T-helper 1 cell (primary cell): ENCODE measurements at regions not wholly inside any gene's neighbourhood (a gene's known extent, or its start where the extent isn't known, plus 50 kb on each side); places are given as distances from the start of the nearest gene placed in this dataset.

Experiments used
- DNase-seq, 5 donors: peaks; one replicate each; pipeline ENCODE4 v3.0.0-alpha.2; 2012 to 2020

DNA sequence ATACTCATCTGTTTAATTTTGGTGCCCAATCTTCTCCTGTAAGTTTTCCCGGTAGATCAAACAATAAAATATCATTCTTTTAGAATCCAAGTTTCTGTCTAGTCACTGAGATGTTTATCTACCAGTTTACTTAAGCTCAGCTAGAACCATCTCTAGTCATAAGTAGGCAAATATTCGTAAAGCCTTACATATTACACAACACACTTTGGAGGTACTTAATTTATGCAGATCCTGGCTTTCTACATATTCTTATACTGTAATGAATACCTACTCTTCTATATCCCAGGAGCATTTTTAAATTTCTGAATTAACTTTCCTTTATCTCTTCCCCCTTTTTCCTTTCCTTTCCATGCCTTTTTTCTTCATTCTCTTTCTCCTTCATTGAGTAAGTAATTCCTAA is 185.9 kb upstream of the ZBTB20 start:
- DNase-seq: no peak

DNA sequence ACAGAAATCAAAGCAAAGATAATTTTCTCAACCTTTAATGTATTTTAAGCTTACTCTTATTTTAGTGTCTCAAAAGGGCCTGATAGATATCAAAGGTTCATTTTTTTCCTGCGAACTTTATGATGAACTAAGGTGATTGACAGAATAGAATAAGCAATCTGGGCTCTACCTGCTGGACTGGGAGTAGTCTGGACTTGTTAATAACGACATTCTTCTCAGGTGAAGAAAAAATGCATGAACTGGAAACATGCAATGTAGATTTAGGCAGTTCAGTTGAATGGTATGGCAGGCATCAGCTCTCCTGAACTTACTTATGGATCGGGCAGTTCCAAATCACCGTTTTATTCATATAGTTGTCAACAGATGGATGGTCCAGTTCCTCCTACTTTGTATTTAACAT is 189.7 kb upstream of the ZBTB20 start:
- no peak for DNase-seq

DNA sequence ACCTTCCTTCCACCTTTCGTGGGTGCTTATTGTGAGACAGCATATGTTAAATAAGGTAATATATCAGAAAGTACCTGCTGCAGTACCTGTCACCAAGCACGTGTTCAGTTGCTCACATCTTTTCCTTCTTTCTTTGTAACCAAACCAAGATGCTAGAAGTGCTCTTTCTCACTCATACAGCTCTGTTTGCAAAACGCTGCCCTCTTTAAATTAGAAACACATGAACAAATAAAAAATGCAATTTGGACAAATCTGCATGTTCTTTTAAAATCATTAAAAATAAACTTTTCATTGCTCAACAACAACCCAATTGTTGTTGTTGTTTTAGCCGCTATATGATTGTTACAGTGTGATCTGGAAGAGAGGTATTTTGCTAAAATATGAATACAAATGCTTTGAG is 193.5 kb upstream of the ZBTB20 start:
- DNase-seq: no peak

DNA sequence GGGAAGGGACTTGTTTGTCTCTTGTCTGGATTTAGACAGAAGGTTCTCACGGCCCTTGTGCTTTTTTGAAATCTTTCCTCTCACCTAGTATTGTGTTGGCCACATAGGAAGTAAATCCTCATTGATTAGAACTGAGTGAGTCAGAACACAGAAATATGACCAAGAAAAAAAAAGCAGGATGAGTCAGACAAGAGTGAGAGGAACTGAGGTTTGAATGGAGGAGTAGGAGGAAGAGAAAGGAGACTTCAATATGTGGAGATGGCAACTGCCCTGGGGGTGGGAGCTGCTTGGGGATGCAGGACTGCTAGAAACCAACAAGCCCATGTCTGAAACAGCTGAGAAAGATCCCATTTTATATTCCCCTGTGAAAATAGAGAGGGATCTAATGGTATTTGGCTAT is 194.1 kb upstream of the ZBTB20 start:
- peak in 1 of 5 donors; percentile 12 for DNase-seq

DNA sequence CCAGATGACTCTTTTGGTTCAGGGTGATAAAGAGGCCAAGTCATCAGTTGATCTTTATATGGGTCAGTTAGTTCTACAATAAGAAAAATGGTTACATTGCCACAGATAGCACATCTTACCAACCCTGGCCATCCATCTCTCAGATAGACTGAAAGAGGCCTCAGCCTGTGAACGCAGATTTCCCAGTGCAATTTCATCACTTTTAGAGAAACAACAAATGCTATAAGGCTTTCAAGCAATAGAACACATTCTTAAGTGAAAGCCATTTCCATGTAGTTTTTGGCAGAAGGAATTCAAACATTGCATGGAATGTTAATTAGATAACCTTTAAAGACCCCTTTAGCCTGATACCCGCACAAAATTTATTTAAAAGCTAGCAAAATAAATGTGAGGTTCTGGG is 200.6 kb upstream of the ZBTB20 start:
- DNase-seq: no peak

DNA sequence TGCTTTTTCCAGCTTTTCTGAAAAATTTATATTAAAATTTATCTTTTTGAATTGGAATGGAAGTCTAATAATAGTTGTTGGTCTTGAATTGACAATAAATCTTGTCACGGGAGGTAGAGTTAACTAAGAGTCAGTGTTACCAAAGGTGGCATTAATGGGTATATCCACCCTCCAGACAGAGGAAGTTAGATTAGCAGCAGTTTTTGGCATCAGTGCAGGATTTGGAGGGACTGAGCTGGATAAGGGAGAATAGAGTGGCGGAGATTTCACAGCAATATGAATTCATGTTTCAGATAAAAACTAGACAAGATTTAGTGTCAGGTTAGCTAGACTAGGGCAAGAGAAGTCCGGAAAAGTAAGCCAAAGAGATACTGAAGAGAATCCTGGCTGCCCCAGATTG is 201.3 kb upstream of the ZBTB20 start:
- DNase-seq: no peak

DNA sequence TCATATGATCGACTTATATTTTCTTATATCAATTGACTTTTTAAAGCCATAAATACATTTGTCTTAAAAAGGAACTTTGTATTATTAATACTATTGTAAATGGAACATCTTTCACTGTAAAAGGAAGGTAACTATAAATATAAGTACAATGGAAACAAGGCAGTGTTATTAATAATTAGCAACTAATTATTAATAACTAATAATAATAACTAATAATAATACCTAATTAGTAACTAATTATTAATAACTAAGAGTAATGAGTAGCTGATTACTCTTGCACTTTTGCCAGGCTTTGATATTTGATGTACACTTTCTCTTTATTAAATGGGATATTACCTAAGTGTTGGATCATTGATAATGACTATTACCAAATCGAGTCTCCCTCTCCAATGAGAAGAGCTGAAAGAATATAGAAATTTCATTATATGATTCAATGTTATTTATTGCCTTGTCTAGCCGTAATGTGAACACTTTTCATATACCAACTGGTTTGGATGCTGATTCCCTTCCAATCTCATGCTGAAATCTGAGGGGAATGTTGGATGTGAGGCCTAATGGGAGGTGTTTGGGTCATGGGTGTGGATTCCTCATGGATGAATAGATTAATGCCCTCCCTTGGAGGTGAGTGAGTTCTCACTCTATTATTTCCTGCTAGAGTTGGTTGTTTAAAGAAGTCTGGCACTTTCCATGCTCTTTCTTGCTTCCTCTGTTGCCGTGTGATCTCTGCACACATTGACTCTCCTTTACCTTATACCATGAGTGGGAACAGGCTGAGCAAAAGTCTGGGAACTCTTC is 202.1 kb upstream of the ZBTB20 start:
- DNase-seq: no peak

DNA sequence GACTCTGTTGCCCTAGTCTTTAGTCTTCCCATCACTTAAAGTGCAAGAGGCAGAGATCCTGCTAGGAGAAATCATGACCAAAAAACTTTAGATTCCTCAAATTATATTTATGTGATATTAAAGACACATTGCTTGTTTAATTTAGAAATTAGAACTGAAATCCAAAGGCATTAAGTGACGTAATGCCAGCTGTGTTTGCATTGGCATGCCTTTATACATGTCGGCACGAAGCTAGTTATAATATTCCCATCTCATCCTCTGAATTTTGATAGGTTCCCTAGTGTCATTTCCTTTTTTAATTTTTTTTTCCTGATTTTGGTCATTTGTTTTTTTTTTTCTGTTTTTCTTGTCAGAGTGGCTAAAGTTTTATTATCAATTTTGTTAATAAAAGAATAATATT is 203.5 kb upstream of the ZBTB20 start:
- DNase-seq: no peak

DNA sequence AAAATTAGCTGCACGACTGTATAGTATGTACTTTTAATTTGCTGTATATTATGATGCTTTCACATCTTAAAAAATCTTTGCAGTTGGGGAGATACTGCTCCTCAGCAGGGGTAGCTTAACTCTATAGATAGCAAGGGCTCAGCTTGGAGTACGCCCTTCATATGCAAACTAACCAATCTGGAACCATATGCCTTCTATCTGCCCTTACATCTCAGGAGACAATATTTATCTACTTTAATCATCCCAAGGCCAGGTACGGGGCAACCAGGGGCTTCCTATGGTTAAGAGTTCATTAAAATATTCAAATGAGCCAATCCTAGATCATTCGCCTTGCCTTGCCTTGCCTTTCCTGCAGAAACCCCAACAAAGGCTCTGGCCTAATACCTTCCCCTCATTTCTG is 204.1 kb upstream of the ZBTB20 start:
- DNase-seq: no peak

DNA sequence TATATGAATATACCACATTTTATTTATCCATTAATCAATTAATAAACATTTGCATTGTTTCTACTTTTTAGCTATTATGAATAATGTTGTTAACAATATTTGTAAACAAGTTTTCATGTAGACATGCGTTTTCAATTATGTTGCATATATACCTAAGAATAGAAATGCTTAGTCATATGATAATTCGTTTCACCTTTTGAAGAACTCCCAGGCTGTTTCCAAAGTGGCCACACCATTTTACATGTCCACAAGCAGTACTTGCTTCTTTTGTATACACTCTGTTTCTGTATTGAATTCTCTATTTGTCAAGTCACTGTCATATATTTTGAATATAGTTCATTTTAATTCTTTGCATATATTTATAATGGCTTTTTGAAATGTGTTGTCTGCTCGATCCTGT is 206.9 kb upstream of the ZBTB20 start:
- no peak for DNase-seq

DNA sequence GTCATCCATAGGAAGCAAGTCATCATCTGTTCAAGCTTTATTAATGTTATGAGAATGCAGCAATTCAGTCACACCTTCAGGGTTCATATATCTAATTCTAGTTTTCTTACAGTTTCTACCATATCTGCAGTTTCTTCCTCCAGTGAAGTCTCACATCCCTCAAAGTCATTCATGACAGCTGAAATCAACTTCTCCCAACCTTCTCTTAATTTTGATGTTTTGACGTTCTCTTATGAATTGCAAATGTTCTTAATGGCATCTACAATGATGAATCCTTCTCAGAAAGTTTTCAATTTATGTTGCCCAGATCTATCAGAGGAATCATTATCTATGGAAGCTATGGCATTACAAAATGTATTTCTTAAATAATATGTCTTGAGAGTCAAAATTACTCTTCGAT is 210.4 kb upstream of the ZBTB20 start:
- no peak for DNase-seq

DNA sequence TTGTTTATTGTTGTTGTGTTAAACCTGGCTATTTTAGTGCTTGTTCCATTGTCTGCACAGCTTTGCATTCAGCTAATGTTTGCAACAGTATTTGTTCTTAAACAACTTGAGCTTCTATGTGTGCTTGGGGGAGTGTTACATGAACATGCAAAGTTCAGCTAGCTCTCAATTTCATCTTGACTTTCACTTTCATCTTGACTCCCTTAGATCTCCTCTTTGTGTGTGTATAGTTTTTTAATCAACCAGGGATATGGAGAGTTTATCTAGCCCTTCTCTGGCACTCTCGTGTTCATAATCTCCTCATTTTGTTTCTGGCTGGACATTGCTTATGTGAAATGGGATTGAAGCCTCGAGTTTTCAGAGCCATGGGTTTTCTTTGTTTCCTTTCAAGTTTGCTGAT is 212.4 kb upstream of the ZBTB20 start:
- peak in 1 of 5 donors; percentile 21 for DNase-seq

DNA sequence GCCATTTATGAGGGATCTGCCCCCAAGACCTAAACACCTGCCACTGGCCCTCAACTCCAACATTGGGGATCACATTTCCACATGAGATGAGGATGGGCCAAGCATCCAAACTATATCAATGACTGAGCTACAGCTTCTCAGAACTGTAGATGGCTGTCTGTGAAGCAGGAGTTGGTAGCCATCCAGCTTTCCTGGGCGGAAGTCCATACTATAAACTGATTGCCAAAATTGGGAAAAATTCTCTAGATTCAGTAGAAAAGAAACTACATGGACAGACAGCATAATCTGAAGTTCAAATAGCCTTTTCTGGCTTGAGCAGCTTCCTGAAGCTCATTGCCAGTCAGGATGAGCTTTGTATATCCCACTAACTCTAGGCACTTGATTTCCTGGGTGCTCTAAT is 214.7 kb upstream of the ZBTB20 start:
- no peak for DNase-seq

DNA sequence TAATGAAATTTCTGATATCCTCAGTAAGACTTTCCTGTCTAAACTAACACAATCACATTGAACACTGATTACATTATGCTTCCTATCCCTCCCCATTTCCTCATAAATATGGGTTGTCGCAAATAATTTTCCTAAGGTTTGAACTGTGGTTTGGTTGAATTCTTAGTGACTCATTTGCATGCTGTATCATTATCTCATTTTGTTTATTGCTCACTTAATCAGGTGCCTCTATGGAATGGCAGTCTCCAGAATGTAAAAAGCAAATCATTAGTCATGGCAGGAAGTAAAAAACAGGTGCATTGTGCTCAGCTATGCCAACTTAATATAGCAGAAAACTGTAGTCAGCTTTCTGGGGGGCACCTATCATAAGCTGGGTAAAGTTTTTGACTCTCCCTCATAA is 216.0 kb upstream of the ZBTB20 start:
- DNase-seq: no peak

DNA sequence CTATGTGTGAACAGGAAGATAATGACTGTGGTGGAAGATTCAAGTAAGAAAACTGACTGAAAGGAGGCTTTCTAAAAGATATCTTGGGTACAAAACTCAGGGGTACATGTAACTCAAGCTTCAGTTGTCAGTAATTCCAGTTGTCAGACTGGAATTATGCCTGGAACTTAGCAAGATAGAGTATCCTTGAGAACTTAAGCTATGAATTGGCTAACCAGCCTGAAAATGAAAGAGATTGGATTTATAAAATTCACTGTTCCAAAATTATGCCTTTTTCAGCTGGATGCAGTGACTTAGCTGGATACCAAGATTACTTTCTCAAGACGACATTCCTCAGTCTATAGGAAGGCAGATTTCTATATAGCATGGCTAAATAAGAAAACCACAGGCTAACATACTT is 221.9 kb upstream of the ZBTB20 start:
- DNase-seq: no peak

DNA sequence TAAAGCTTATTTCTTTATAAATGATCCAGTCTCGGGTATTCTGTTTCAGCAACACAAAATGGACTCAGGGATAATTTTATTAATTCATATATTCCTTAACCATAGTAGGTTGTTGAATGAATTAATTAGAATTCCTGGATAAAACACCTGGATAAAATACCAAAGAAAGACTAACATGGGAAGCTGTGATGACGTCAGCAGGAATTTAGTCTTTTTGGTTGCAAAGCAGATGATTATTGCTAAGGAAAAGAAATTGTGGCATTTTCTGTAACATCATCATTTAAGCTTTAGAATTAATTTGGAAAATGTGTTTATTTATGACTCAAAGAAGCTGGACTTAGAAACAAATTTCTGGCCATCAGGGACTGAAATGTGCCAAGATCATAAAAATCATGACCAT is 228.3 kb upstream of the ZBTB20 start:
- no peak for DNase-seq

DNA sequence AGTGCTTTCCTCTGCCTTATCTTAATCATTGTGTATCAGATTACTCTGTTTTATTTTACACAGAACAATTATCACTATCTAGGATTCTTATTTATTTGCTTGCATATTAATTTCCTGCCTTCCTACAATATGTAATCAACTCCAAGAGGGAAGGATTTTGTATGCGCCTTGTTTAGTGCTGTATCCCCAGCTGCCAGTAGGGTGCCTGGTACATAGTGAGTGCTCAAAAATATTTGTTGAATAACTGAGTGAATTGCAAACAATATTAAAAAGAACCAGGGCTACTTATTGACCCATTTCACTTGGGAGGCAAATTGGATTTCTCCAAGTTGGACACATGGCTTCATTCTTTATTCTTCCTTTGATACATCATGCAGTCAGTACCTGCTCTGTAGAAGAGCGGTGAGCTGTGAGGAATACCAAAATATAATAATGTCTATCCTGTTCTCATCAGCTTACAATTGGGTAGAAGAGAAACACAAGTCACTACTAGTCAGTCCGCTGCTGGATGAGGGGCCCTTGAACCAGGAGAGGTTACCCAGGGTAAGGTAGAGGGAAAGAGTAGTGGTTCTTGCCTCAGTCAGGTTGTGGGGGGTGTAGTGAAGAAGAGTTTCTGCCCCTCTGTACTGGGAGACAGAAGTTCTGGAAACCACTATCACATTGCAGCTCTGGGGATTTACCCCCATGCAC is 233.9 kb upstream of the ZBTB20 start:
- DNase-seq: no peak

DNA sequence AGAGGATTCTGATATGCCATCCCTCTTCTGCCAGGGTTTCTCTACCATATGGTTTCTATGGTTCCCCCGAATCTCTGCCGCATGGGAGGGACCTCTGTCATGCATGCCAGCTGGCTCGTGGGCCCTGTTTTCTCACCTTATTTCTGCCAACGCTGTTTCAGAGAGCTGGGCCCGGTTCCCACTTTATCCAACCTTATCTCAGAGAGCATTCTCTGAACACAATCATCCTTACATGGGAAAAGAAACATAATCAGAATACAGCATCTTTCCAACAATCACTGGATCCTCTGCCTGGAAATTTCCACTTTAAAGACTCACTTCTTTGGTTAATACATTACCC is 234.5 kb upstream of the ZBTB20 start:
- no peak for DNase-seq

DNA sequence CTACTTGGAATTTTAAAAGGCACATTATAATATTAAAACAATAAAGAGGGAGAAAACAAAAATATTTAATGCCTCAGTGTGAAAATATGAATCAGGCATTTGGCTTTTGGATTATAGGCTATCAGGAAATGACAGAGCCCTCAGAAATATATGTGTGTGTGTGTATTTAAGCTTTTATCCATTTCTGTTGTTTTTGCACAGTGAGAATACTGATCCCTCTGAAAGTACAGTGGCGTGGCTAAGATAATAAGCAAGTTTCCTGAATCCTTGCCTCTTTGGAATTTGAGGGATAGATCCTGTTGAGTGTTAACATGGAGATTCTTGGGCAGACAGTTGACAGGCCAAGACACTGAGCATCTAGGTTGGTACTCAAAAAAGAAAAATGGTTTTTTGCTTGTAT is 234.8 kb upstream of the ZBTB20 start:
- DNase-seq: no peak

DNA sequence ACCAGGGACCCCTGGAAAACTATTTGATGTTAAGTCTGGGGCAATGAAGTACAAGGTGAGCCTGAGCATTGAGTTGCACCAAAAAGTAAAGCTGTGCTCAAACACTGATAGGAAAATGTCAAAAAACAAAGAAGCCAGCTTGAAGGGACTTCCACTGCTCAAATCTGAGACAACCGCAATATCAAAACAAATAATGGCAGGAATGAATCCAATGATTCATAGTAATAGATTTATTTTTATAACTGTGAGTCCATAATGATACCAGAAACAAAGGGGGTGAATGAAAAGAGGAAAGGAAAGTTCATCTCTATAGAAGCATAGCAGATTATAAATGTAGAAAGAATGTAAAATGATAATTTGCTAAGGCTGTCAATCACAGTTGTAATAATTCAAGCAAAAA is 237.3 kb upstream of the ZBTB20 start:
- DNase-seq: no peak

DNA sequence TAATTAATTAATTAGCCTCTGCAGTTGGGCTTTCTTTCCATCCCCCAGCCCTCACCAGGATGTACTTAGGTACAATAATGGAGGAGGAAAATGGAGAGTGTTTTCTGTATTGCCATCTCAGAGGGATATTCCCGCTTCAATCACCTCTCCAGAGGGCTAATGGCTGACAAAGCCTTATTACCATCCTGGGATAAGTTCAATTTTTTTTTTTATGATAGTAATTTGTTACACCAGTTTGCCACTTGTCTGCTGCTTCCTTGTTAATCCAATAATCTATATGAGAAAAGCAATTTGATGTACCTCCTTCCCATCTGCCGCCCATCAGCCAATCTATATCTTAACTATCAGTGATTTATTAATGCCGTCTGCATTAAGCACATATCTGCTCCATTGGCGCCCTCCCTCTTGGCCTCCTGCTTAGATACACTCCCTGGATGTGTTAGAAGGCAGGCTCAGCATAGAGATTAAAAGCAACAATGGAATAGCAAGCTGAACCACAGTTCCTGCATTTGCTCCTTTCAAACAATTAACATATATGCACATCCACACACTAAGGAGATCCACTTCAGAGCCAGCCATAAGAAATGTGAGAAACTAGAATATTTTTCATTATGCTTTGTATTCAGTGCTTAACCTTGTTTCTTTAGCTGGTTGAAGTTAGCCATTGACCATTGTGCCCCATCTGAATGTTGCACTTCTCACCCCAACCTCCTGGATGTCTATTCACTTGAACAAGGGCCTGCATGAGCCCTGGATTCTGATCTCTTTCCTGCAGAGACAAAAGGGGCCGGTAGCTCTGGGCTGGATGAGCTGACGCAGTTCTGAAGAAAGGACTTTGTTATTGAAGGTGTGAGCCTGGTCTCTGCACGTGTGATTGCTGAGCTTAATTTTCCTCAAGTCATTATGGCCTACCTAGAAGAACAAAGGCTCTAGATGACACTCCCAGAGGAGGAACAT is 237.3 kb upstream of the GAP43 start:
- no peak for DNase-seq

DNA sequence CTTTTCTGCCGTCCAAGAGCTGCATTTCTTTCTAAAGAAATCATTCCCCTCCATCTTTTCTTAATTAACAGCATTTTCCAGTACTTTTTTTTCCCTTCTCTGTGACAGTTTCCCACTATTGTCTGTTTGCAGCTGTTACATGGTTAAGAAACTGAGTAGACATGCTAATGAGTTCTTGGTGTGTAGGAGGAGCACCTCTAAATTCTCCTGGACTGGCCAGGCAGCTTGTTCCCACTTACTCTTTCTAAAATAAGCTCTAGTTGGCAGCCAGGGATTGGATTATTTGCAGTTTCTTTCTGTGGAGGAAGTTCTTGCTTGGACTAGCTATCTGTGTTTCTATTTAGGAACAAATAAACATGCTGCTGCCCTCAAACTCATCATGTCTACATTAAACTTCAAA is 235.1 kb upstream of the GAP43 start:
- DNase-seq: no peak

DNA sequence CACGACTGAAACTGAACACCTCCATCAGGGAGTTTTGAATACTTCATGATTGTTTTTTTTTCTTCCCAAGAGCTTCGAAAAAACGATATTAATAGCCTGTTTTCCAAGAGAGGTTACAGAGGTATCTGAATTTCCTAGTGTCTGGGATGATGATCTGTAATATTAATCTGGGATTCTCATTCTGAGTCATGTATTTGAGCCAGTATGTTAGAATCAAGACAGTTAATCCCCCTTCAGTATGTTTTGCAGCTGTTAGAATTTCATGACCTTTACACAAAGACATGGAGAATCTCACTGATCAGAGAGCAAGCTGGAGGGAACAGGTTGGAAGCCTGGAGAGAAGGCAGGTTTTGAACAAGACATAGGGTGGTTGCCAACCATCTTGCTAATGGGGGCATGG is 234.5 kb upstream of the GAP43 start:
- no peak for DNase-seq

DNA sequence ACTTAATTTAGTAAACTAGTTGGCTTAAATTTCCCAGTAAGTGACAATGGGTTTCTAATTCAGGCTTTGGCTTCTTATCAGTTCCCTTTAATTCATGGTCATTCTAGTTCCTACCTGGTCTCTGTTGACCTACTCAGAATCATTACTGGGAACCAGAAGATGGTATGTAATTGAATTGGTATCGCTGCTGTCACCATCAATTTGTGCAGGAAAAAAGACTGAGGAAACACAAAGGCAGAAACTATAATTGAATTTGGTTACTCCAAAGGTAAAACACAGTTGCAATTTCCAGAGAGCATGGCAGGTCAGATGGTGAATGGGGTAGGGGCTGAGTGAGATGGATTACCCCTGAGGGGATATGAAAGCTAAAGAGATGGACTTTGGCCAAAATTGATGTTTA is 226.5 kb upstream of the GAP43 start:
- DNase-seq: no peak
